ENCODE measurements at regions not wholly inside any gene's neighbourhood (a gene's known extent, or its start where the extent isn't known, plus 50 kb on each side); places are given as distances from the start of the nearest gene placed in this dataset.
"Not testable (repeated sequence)": the region's sequence is repeated elsewhere in the genome, so short reads cannot be mapped to it uniquely, and the experiment has no call there.

- DNase-seq: no peak
These were observed 1139.3 kb downstream of the HACE1 start for GRCh38 chr6:103720393-103720792.

GRCh38 chr6:103719545-103719944 lies 1140.2 kb downstream of the HACE1 start:
- DNase-seq: no peak

GRCh38 chr6:103715269-103715668 lies 1144.5 kb downstream of the HACE1 start:
- no peak for DNase-seq

- DNase-seq: not testable (repeated sequence)
These were observed 1150.5 kb downstream of the HACE1 start for GRCh38 chr6:103709236-103709635.

- DNase-seq: no peak
These were observed 1152.0 kb downstream of the HACE1 start for GRCh38 chr6:103707596-103708325.

- DNase-seq: no peak
These were observed 1160.0 kb downstream of the HACE1 start for GRCh38 chr6:103699769-103700168.

- no peak for DNase-seq
These were observed 1172.3 kb downstream of the HACE1 start for GRCh38 chr6:103687430-103687829.

GRCh38 chr6:103680116-103680515 lies 1179.6 kb downstream of the HACE1 start:
- no peak for DNase-seq

- DNase-seq: no peak
These were observed 1182.4 kb downstream of the HACE1 start for GRCh38 chr6:103677290-103677689.

- no peak for DNase-seq
These were observed 1183.8 kb downstream of the HACE1 start for GRCh38 chr6:103675807-103676406.

GRCh38 chr6:103674790-103675189 lies 1184.9 kb downstream of the HACE1 start:
- no peak for DNase-seq

- no peak for DNase-seq
These were observed 1187.5 kb downstream of the HACE1 start for GRCh38 chr6:103672169-103672568.

- no peak for DNase-seq
These were observed 1230.1 kb downstream of the HACE1 start for GRCh38 chr6:103629613-103630012.

- no peak for DNase-seq
These were observed 1242.1 kb downstream of the HACE1 start for GRCh38 chr6:103617642-103618041.

GRCh38 chr6:103587722-103588121 lies 1272.0 kb downstream of the HACE1 start:
- DNase-seq: no peak

GRCh38 chr6:103578115-103578514 lies 1281.6 kb downstream of the HACE1 start:
- no peak for DNase-seq

- DNase-seq: no peak
These were observed 1289.3 kb downstream of the HACE1 start for GRCh38 chr6:103570431-103570830.

- DNase-seq: no peak
These were observed 1304.8 kb downstream of the HACE1 start for GRCh38 chr6:103554911-103555310.

- no peak for DNase-seq
These were observed 1321.3 kb downstream of the HACE1 start for GRCh38 chr6:103538381-103538780.

GRCh38 chr6:103534814-103535213 lies 1324.9 kb downstream of the HACE1 start:
- DNase-seq: no peak

GRCh38 chr6:103534095-103534494 lies 1325.6 kb downstream of the HACE1 start:
- DNase-seq: no peak

- no peak for DNase-seq
These were observed 1337.7 kb downstream of the HACE1 start for GRCh38 chr6:103522045-103522444.

- no peak for DNase-seq
These were observed 1343.4 kb downstream of the HACE1 start for GRCh38 chr6:103516336-103516735.

- DNase-seq: no peak
These were observed 1352.7 kb downstream of the HACE1 start for GRCh38 chr6:103507052-103507451.

GRCh38 chr6:103505155-103505518 lies 1354.6 kb downstream of the HACE1 start:
- DNase-seq: no peak

All from activated CD4-positive, CD25-positive, alpha-beta regulatory T cell treated with anti-CD3 and anti-CD28 coated beads, Interleukin-2, amount 50 U/mL, for 72 hours (primary cell).